GM12878 (cell line): ENCODE measurements at regions not wholly inside any gene's neighbourhood (a gene's known extent, or its start where the extent isn't known, plus 50 kb on each side); places are given as distances from the start of the nearest gene placed in this dataset.

ENCODE experiments used
- ATAC-seq: fragments of 200-7000 bp; cut with Tn5 transposase; 3 replicates; pipeline ENCODE4 v1.9.1; 2020; ENCODE audit warnings: mild to moderate bottlenecking, moderate library complexity
- BruUV-seq: library from RNA; stranded (reverse); fragments of 400-500 nt; replicated peaks from 2 replicates; lab custom pipeline; 2021; lab: Mats Ljungman, UMichigan
- CTCF ChIA-PET: fragments of 300-600 bp; sonication (Branson Sonifier 250); formaldehyde crosslinking; extraction: SDS; loops from one replicate; lab custom pipeline; 2021; ENCODE audit warnings: inconsistent platforms; lab: Yijun Ruan, JAX
- POLR2A ChIA-PET: fragments of 350-600 bp; formaldehyde crosslinking; extraction: SDS; loops from one replicate; lab custom pipeline; 2021; ENCODE audit warnings: inconsistent platforms; lab: Charles Lee
- RAD21 ChIA-PET: fragments of 300-600 bp; sonication (Branson Sonifier 250); formaldehyde crosslinking; loops from one replicate; lab custom pipeline; 2023; ENCODE audit warnings: antibody characterized with exemption; ENCODE audit not compliant: unreplicated experiment; lab: Charles Lee
- SMC1A ChIA-PET: fragments of 300-600 bp; sonication (Branson Sonifier 250); formaldehyde crosslinking; loops from one replicate; lab custom pipeline; 2023; ENCODE audit not compliant: unreplicated experiment, uncharacterized antibody; lab: Charles Lee
- DNase-seq: peaks from one replicate; pipeline ENCODE4 v3.0.0-alpha.2; 2011; ENCODE audit warnings: low read depth, low spot score
- FAIRE-seq: peaks from 3 replicates; lab custom pipeline; 2011; peaks lifted over from hg19 to GRCh38; lab: Jason Lieb, UNC
- H2AFZ ChIP-seq: 2 replicates; pipeline ENCODE4 v1.6.0; 2011; ENCODE audit warnings: low read depth, low read length, control low read depth; ENCODE audit not compliant: control insufficient read depth
- H3K27ac ChIP-seq: 2 replicates; pipeline ENCODE4 v1.5.1; 2011; ENCODE audit warnings: control low read depth; ENCODE audit not compliant: control insufficient read depth, insufficient read depth
- H3K27me3 ChIP-seq, 2 experiments: replicated peaks in 1 of 2; 2 replicates each; pipeline versions ENCODE4 v1.6.0 to v1.6.1; 2011; ENCODE audit warnings: low read length in 1 of 2; ENCODE audit not compliant: control insufficient read depth in 2 of 2, insufficient read depth in 2 of 2
- H3K36me3 ChIP-seq, 2 experiments: 2 replicates each; pipeline ENCODE4 v1.5.1; 2011; ENCODE audit warnings: low read length in 1 of 2; ENCODE audit not compliant: control insufficient read depth in 2 of 2, insufficient read depth in 2 of 2
- H3K4me1 ChIP-seq: 2 replicates; pipeline ENCODE4 v1.6.1; 2011; ENCODE audit warnings: mild to moderate bottlenecking, low read length, moderate library complexity, mixed read lengths; ENCODE audit not compliant: control insufficient read depth, insufficient read depth
- H3K4me2 ChIP-seq: 2 replicates; pipeline ENCODE4 v1.6.0; 2011; ENCODE audit warnings: control low read depth; ENCODE audit not compliant: control insufficient read depth, insufficient read depth
- H3K4me3 ChIP-seq: fragments of 200-600 bp; sonication (generic); 2 replicates; pipeline ENCODE4 v1.5.1; 2016
- H3K79me2 ChIP-seq: 2 replicates; pipeline ENCODE4 v1.6.0; 2011; ENCODE audit warnings: low read length; ENCODE audit not compliant: control insufficient read depth, insufficient read depth
- H3K9ac ChIP-seq: 2 replicates; pipeline ENCODE4 v1.8.0; 2011; ENCODE audit warnings: low read length, control low read depth, mixed read lengths; ENCODE audit not compliant: control insufficient read depth, insufficient read depth
- H3K9me3 ChIP-seq: replicated peaks from 3 replicates; pipeline ENCODE4 v1.5.1; 2011; ENCODE audit warnings: mild to moderate bottlenecking, low read length; ENCODE audit not compliant: control insufficient read depth, insufficient read depth
- H4K20me1 ChIP-seq: 2 replicates; pipeline ENCODE4 v1.6.0; 2011; ENCODE audit not compliant: control insufficient read depth, insufficient read depth
- DPF2 ChIP-seq: fragments of 450-650 bp; IDR thresholded peaks from 2 replicates; pipeline ENCODE4 v1.6.1; 2017; ENCODE audit warnings: mild to moderate bottlenecking
- ESRRA ChIP-seq: IDR thresholded peaks from 2 replicates; pipeline ENCODE4 v1.6.1; 2012; ENCODE audit warnings: mild to moderate bottlenecking, low read length, improper control_type of control experiment
- GABPA ChIP-seq: IDR thresholded peaks from 2 replicates; pipeline ENCODE4 v1.6.1; 2014; ENCODE audit warnings: antibody characterized with exemption, low read depth, mild to moderate bottlenecking, inconsistent platforms
- JUND ChIP-seq: IDR thresholded peaks from 2 replicates; pipeline ENCODE4 v1.6.1; 2012; ENCODE audit warnings: low read depth, mild to moderate bottlenecking, low read length, improper control_type of control experiment, moderate library complexity
- MYC ChIP-seq: IDR thresholded peaks from 2 replicates; pipeline ENCODE4 v1.6.1; 2011; ENCODE audit warnings: mild to moderate bottlenecking, low read length, moderate library complexity, inconsistent platforms; ENCODE audit not compliant: insufficient read depth, insufficient replicate concordance, insufficient read length, severe bottlenecking
- NFYB ChIP-seq: IDR thresholded peaks from 2 replicates; pipeline ENCODE4 v1.6.1; 2011; ENCODE audit warnings: low read depth, mild to moderate bottlenecking, low read length, improper control_type of control experiment, moderate library complexity; ENCODE audit not compliant: insufficient read depth
- RELB ChIP-seq: fragments of 450-650 bp; IDR thresholded peaks from 2 replicates; pipeline ENCODE4 v1.6.1; 2017; ENCODE audit warnings: low read depth, mild to moderate bottlenecking, moderate library complexity
- SPI1 ChIP-seq: IDR thresholded peaks from 2 replicates; pipeline ENCODE4 v1.6.1; 2011; ENCODE audit warnings: low read depth, mild to moderate bottlenecking, low read length, moderate library complexity, borderline replicate concordance; ENCODE audit not compliant: insufficient read depth
- ZNF207 ChIP-seq: fragments of 450-650 bp; IDR thresholded peaks from 2 replicates; pipeline ENCODE4 v1.6.1; 2014; ENCODE audit warnings: antibody characterized with exemption, mild to moderate bottlenecking, borderline replicate concordance
- ZZZ3 ChIP-seq: IDR thresholded peaks from 2 replicates; pipeline ENCODE4 v1.6.1; 2011; ENCODE audit warnings: low read depth; ENCODE audit not compliant: control insufficient read depth, insufficient read length
- whole genome bisulfite sequencing: methylation state at CpG from one replicate; pipeline ENCODE4 v1.1.6; 2016; ENCODE audit warnings: low lambda C conversion rate; ENCODE audit not compliant: insufficient replicate concordance, insufficient coverage; ENCODE audit errors: missing lambda C conversion rate; 5-methylcytosine and 5-hydroxymethylcytosine counted together
- in situ Hi-C: fragments of 300-500 bp; cut with MboI; formaldehyde crosslinking; loops from 9 replicates; pipeline ENCODE4 v1.14.3; 2018; ENCODE audit warnings: mixed read lengths
- intact Hi-C: fragments of 100-400 bp; cut with micrococcal nuclease; formaldehyde crosslinking; loops from one replicate; pipeline ENCODE4 v1.14.2; 2022; ENCODE audit not compliant: unreplicated experiment
- TF ChIP-seq, protein P1 (sequence below): IDR thresholded peaks from 2 replicates; pipeline ENCODE4 v1.6.1; 2012; ENCODE audit warnings: mild to moderate bottlenecking, low read depth, low read length

DNA sequence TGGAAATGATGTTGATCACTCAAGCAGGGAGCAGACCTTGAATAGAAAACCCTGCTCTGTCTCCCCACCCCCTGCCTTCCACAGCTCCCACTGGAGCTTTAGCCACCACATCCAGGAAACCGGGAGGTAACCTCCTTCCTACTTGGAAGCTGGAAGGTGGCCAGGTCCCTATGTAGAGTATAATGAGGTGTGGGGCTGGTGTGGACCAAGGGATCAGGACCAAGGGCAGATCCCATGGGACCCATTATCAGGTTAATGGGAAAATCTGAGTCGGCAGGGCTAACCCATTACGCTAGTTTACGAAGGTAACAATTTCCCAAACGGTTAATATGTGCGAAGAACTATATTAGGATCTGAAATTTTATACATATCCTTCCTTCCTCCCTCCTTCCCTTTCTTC lies 321.9 kb downstream of the MIAT start:
- H3K9me3 ChIP-seq, result no peaks in the 10 kb centered on the region
- H2AFZ ChIP-seq, result no peak overlapping the region
- ChIA-PET POLR2A (no interaction called here), SMC1A (no interaction called here), RAD21 (no interaction called here), CTCF (no interaction called here)
- FAIRE-seq (no peak), ATAC-seq (no peak), DNase-seq (no peak)
- in situ Hi-C loops (no loop called here), intact Hi-C loops (no loop called here)
- no peaks in the 10 kb centered on the region for H3K4me1 ChIP-seq
- no peaks in the 10 kb centered on the region for H3K79me2 ChIP-seq
- H3K27ac ChIP-seq, result no peak overlapping the region
- no peak overlapping the region for H3K9ac ChIP-seq
- no peak overlapping the region for H3K4me3 ChIP-seq
- BruUV-seq, result no TSS peak
- no peaks in the 10 kb centered on the region for H4K20me1 ChIP-seq
- WGBS, result 28% methylated on average over 6 of the region's 6 CpGs
- TF ChIP-seq JUND, result no peak
- TF ChIP-seq, protein P1, sequence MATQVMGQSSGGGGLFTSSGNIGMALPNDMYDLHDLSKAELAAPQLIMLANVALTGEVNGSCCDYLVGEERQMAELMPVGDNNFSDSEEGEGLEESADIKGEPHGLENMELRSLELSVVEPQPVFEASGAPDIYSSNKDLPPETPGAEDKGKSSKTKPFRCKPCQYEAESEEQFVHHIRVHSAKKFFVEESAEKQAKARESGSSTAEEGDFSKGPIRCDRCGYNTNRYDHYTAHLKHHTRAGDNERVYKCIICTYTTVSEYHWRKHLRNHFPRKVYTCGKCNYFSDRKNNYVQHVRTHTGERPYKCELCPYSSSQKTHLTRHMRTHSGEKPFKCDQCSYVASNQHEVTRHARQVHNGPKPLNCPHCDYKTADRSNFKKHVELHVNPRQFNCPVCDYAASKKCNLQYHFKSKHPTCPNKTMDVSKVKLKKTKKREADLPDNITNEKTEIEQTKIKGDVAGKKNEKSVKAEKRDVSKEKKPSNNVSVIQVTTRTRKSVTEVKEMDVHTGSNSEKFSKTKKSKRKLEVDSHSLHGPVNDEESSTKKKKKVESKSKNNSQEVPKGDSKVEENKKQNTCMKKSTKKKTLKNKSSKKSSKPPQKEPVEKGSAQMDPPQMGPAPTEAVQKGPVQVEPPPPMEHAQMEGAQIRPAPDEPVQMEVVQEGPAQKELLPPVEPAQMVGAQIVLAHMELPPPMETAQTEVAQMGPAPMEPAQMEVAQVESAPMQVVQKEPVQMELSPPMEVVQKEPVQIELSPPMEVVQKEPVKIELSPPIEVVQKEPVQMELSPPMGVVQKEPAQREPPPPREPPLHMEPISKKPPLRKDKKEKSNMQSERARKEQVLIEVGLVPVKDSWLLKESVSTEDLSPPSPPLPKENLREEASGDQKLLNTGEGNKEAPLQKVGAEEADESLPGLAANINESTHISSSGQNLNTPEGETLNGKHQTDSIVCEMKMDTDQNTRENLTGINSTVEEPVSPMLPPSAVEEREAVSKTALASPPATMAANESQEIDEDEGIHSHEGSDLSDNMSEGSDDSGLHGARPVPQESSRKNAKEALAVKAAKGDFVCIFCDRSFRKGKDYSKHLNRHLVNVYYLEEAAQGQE, result peak; percentile 23; the same call in 1 of the 2 replicates
- H3K27me3 ChIP-seq, result no peaks in the 10 kb centered on the region
- H3K4me2 ChIP-seq, result no peak overlapping the region
- H3K36me3 ChIP-seq, result no peaks in the 10 kb centered on the region

DNA sequence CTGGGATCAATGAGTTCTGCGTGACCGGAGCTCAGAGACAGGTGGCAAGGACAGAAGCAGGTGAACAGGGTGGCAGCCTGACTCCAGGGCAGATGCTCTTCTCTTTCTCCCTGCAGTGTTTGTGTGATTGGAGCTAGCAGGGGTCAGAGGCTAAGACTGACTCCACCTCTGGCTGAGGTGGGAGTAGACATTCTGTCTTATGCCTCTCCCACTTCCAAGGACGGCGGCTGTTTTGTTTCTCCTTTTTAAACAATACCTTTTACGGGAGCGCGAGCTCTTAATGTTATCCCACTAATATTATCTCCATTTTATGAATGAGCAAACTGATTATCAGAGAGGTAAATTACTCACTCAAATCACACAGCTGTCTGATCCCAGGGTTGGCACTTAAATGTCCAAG lies 323.7 kb downstream of the MIAT start:
- H3K27me3 ChIP-seq, result 0 out of 4 replicates have a peak, but pooled peaks cover 0 to 4% of the 10 kb centered on the region in 2 experiments
- CTCF ChIA-PET, result no interaction called here
- RAD21 ChIA-PET, result no interaction called here
- WGBS, result 74% methylated on average over 7 of the region's 7 CpGs
- H3K9ac ChIP-seq, result no peak overlapping the region
- intact Hi-C loops (no loop called here), in situ Hi-C loops (no loop called here)
- H3K4me1 ChIP-seq, result no peaks in the 10 kb centered on the region
- no peak overlapping the region for H3K4me2 ChIP-seq
- H3K36me3 ChIP-seq, result no peaks in the 10 kb centered on the region
- POLR2A ChIA-PET, result no interaction called here
- H3K4me3 ChIP-seq, result no peak overlapping the region
- no peaks in the 10 kb centered on the region for H3K79me2 ChIP-seq
- H3K27ac ChIP-seq, result no peak overlapping the region
- H4K20me1 ChIP-seq, result no peaks in the 10 kb centered on the region
- no peak for DNase-seq
- TF ChIP-seq ZNF207, result no peak
- TF ChIP-seq GABPA, result no peak
- TF ChIP-seq SPI1, result no peak
- TF ChIP-seq ZZZ3, result no peak
- no peak for TF ChIP-seq DPF2
- TF ChIP-seq MYC, result no peak
- TF ChIP-seq ESRRA, result no peak
- no peak for TF ChIP-seq NFYB
- no peak for TF ChIP-seq RELB
- TF ChIP-seq, all 136 proteins: peak for 0
- Histone ChIP-seq H3K9me3 (no peaks in the 10 kb centered on the region), H2AFZ (no peak overlapping the region)
- SMC1A ChIA-PET, result no interaction called here
- ATAC-seq (no peak), FAIRE-seq (no peak)
- BruUV-seq, result no TSS peak
